Glomerular visceral epithelial cell (primary cell): ENCODE measurements at regions not wholly inside any gene's neighbourhood (a gene's known extent, or its start where the extent isn't known, plus 50 kb on each side); places are given as distances from the start of the nearest gene placed in this dataset.
"Not testable (repeated sequence)": the region's sequence is repeated elsewhere in the genome, so short reads cannot be mapped to it uniquely, and the experiment has no call there.

Experiments
- DNase-seq: peaks from one replicate; pipeline ENCODE4 v3.0.0-alpha.2; 2016; ENCODE audit errors: extremely low spot score

DNA sequence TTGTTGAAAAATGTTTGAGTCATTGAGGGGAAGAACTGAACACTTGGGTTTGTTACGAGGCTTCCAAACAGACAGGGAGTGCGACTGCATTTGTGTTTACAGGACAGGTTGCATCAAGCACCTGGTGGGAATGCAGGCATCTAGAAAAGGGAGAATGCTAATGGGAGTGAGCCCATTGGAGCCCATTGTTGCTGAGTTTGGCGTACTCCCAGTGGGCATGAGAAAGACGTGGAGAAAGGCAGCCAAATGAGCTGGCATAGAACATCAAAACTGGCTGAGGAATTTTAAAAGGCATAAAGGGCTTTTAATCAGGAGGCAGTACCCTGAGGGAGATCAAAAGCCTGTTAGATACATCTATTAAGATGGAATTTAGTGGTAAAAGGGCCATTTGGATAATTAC lies 171.6 kb upstream of the NPSR1 start:
- DNase-seq: no peak

DNA sequence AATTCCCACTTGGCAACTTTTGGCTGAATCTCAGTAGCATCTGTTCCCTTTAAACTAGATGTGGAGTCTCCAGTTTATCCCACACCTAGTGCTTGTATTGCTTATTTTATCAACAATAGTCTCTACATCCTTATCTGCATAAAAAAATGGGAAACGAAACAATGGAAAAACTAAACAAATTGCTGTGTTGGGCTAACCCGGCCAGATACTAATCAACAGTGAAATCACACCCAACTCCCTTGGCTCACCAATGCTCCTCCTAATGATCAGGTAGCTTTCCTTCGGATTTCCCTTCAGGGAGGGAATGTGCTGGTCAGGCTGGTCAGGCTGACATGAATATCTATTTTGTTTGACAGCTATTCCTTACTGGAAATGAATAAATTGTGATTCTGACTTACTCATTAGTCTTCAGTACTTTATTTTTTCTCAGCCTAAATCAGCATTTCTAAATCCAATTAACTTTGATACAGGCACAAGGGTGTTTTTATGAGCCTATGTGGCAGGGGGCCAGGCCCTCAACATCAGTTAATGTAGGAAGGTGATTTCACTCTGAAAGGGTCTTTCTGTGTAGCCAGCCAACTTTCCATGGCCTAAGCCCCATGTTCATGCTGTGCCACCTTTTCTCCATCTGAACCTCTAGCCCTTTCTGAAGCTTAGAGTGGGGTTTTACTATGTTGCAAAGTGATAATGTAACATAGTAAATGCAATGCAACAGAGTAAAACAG lies 170.5 kb upstream of the NPSR1 start:
- no peak for DNase-seq

DNA sequence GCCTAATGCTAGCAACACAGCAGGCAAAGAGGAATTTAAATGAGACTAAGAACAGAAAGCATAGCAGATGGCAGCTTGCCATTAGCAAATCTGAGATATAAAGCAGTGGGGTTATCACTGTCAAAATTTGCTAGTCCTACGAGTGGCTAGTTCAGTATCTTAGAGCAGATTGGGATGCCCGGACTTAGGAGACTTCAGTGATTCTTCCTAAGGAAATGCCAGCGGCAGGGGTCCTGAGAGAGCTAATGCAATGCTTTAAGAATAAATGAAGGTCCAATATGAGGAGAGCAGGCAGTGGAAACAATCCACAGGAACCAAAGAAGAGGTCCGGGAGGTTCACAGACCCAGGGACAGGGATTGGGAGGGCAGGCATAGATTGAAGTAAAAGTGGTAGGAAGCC lies 169.3 kb upstream of the NPSR1 start:
- no peak for DNase-seq

DNA sequence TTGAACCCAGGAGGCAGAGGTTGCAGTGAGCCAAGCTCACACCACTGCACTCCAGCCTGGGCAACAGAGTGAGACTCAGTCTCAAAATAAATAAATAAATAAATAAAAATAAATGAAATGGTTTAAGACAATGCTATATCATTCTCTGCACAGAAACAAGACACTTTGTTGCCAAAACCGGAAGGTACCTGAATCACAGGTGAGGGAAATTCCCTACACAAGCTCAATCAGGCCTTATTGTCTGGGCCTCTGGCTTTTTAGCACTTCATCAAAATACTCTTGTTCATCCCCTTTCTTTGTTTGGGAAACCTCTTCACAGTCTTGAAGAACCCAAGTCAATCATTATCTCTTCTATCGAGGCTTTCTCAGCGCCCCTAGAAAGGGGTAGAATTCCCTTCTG lies 166.1 kb upstream of the NPSR1 start:
- no peak for DNase-seq

DNA sequence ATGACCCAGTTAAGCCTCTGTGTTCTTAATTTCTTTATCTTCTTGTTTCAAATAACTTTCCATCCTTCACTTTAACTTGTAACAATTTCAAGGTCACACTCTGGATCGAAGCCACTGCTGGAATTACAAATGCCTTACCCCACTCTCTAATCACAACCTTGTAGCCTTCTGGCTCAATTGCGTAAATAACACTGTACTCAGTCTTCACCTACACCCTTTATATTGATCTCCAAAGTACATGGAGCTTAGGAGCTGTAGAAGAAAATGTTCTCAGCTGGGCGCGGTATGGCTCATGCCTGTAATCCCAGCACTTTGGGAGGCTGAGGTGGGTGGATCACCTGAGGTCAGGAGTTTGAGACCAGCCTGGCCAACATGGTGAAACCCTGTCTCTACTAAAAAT lies 164.3 kb upstream of the NPSR1 start:
- DNase-seq: no peak

DNA sequence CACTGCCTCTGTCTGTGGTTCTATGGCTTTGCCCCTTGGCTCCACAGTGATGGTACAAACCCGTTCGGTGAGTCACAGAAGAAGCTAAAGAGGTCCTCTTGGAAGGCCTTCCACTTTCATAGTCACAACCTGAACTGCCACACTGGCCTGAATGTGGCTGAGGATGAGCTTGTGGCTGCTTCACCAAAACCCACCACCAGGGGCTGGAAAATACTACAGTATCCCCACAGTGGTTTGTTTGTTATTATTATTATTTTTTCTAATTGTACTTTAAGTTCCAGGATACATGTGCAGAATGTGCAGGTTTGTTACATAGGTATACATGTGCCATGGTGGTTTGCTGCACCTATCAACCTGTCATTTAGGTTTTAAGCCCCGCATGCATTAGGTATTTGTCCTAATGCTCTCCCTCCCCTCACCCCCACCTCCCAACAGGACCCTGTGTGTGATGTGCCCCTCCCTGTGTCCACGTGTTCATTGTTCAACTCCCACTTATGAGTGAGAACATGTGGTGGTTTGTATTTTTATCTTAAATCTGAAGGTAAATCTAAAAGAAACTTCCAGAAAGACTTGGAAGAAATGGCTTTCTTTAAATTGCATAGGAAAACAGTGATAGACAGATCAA lies 160.8 kb upstream of the NPSR1 start:
- no peak for DNase-seq

DNA sequence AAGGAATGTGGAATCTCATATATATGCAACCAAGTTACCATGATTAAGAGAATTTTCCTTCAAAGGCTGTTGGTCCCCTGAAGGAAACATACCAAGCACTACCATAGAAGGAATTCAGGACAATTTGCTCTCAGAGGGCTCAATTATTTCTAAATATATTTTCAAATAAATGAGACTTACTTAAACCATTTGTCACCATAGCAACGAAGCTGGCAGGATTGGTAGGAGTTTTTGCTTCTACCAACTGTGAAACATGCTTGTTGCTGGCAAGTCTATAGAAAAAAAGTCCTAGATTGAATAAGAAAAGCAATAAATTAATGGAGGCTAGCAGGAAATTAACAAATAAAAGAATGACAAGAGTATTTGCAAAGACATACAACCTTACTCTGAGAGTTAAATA lies 156.9 kb upstream of the NPSR1 start:
- DNase-seq: no peak

DNA sequence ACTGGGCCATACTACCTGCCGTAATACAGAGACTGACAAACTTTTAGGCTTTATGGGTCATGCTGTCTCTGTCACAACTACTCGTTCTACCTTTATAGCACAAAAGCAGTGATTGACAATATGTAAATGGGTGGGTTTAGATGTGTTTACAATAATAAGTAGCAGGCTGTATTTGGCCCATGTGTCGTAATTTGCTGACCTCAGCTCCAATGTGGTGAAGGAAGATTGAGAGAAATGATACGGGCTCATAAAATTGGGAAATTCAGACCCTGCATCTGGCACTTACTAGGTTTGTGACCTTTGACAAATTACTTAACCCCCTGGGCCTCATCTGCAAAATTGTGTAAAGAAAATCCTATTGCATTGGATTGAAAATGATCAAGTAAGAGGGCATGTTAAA lies 150.8 kb upstream of the NPSR1 start:
- no peak for DNase-seq

DNA sequence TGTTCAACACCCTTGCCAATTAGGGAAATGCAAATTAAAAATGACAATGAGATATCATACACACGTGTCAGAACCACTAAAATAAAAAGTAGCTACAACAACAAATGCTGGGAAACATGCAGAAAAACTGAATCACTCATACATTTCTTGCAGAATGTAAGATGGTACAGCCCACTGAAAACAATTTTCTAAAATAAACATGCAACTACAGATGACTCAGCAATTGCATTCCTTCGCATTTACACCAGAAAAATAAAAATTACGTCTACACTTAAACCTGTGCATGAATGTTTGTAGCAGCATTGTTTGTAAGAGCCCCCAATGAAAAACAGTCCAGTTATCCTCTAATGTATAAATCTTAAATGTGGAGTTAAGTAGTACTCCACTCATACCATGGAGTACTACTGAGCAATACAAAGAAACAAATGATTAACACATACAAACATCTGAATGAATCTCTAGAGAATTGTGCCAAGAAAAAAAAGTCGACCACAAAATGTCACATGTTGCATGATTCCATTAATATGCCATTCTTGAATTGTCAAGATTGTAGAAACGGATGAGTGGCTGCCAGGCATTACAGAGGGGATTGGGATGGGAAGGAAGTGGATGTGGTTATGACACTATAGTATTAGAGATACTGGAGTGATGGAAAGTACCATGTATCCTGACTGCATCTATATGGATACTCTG lies 134.6 kb upstream of the NPSR1 start:
- DNase-seq: peak; percentile 30

DNA sequence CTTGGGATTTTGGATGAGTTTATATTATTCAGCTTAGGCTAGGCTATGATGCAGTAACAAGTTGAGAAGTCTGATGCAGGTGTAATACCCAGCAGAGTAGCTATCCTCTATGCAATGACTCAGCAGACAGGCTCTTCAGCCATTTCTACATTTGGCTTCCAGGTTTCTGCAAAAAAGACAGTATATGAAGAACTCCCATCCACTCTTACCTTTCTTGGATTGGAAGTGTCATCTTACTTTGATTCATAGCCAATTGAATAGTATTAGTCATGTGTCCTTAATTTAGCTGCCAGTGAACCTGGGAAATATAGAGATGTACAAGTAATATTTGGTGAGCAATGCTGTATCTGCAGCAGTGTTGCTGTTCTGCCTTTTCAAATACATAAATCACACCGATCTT lies 127.8 kb upstream of the NPSR1 start:
- no peak for DNase-seq

DNA sequence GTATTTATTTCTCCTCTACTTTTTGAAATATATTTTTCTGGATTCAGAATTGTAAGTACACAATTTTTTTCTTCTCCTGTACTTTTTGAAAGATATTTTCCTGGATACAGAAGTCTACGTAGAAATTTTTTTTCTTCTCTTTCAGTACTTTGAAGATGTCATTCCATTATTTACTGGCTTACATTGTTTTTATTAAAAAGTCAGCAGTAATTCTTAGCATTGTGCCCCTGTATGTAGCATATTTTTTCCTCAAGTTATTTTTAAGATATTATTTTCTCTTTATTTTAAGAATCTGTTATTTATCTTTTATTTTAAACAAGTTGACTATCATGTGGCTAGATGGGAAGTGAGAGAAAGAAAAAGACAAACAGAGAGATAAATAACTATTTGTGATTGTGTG lies 119.0 kb upstream of the NPSR1 start:
- no peak for DNase-seq

DNA sequence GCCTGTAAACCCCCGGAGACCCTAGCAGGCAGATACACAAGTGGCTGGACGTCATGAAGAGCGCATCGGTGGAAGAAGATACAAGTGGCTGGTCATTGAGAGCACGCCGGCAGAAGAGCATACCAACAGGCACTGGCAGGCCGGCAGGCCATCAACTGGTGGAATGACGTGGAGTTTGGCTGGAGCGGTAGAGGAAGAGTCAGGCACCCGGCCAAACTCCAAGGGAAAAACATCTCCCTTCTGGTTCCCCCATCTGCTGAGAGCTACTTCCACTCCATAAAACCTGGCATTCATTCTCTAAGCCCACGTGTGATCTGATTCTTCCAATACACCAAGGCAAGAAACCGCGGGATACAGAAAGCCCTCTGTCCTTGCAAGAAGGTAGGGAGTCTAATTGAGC lies 113.4 kb upstream of the NPSR1 start:
- no peak for DNase-seq

DNA sequence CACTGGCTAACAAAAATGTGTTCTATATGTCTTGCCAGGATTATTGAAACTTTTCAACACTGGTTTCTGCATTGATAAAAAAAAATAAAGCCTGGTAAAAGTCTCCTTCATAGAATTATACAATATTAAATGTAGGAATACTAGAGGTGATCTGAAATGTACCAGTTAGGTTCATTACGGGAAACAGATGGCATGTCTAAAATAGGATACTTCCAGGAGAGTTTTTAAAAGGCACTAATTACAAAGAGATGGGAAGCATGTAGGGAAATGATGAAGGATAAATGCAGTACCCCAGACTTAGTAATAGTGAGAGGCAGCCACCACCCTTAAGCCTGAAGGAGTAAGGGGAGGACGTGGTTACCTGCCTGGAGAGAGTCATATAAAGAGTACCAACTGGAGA lies 107.0 kb upstream of the NPSR1 start:
- no peak for DNase-seq

DNA sequence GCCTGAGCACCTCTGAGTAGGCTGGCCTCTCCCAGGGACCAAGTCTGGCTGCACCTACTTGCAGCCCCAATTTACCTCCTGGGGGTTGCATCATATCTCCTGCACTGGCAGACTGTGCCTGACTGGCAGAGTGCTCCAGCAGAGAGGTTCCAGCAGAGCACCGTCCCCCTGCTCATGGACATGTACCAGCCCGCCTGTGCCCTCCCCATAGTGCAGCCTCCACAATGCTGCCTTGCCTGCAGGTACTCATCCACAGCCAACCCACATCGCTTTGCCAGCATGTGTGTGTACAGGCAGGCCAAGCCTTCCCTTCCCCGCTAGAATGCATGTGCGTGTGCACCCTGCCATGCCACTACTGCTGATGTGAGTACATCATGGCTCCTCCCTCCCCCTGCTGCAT lies 105.5 kb upstream of the NPSR1 start:
- no peak for DNase-seq

DNA sequence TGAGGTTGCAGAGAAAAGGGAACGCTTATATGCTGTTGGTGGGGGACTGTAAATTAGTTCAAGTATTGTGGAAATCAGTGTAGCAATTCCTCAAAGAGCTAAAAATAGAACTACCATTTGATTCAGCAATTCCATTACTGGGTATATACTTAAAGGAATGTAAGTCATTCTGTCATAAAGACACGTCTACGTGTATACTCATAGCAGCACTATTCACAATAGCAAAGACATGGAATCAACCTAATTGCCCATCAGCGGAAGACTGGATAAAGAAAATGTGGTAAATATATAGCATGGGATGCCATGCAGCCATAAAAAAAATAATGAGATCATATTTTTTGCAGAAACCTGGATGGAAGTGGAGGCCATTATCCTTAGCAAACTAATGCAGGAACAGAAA lies 100.0 kb upstream of the NPSR1 start:
- DNase-seq: no peak

DNA sequence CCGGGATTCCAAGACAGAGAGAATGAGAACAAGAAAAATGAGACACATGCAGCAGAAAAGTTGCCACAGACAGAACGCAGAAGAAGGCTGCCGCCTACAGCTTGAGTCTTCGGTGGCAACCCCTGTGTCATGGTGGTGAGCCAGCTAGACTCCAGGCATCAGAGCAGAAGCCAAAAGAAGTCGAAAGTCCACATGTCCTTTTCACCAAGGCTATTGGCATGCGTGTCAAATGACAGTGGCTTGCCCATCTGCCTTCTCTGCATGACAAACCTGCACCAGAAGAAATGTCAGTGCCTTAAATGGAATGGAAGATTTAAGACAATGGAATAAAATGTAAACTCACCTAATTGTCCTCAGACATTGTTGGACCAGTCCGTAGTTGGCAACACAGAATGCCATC lies 93.9 kb upstream of the NPSR1 start:
- DNase-seq: no peak

DNA sequence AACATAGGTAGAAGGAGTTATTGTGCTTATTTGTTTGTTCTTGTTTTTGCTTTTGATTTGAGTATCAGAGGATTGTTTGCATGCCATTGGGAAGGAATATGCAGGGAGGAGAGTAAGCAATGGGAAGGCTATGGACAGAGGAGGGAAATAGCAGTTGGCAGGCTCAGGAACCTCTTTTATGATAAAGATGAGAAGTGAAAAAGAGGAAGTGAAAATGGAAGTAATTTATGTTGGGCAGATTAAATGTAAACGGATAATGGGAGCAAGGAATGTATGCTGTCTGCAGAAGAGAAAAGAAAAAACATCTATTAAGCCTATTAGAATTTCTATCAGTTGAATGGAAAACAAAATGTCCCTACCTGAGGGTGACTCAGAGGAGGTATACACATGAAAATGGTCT lies 90.1 kb upstream of the NPSR1 start:
- no peak for DNase-seq

DNA sequence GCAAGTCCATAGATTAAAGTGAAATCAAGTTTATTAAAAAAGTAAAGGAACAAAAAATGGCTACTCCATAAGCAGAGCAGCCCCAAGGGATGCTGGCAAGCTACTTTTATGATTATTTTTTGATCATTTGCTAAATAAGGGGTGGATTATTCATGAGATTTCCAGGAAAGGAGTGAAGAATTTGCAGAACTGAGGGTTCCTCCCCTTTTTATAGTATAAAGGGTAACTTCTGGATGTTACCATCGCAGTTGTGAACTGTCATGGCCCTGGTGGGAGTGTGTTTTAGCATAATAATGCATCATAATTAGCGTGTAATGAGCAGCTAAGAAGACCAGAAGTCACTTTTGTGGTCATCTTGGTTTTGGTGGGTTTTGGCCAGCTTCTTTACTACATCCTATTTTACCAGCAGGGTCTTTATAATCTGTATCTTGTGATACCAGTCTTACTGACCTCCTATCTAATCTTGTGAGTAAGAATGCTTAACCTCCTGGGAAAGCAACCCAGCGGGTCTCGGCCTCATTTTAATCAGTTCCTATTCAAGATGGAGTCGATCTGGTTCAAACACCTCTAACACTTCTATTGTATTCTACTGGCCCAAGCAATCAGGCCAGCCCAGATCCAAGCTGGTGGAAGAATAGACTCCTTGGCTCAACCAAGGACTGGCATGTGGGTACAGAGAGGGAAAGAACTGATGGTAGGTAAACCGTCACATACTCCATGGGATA lies 87.9 kb upstream of the NPSR1 start:
- DNase-seq: no peak

DNA sequence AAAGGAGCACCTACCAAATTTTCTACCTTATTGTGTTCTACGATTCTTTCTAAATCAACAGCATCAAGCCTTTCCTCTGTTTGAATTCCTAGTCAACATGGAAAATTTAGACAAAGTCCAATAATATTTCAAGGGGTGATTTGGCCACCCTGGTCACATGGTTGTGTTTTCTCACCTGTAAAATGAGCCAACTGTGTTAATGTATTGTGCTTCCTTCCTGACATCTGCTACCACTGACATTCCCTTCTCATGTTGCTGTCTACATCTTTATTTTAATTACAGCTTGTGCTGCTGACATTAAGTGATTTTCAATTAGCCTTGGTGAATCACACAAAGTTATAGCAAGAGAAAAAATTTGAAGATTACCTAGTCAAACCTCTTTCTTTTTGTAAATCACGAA lies 83.0 kb upstream of the NPSR1 start:
- DNase-seq: no peak

DNA sequence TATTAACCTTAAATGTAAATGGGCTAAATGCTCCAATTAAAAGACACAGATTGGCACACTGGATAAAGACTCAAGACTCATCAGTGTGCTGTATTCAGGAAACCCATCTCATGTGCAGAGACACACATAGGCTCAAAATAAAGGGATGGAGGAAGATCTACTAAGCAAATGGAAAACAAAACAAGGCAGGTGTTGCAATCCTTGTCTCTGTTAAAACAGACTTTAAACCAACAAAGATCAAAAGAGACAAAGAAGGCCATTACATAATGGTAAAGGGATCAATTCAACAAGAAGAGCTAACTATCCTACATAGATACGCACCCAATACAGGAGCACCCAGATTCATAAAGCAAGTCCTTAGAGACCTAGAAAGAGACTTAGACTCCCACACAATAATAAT lies 80.1 kb upstream of the NPSR1 start:
- DNase-seq: not testable (repeated sequence)

DNA sequence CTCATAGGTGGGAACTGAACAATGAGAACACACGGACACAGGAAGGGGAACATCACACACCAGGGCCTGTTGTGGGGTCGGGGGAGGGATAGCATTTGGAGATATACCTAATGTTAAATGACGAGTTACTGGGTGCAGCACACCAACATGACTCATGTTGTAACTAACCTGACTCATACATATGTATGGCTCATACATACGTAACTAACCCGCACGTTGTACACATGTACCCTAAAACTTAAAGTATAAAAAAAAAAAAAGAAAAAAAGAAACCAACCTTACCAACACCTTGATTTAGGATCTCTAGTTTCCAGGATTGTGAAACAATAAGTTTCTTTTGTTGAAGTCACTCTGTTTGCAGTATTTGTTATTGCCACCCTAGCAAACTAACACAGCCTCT lies 76.3 kb upstream of the NPSR1 start:
- DNase-seq: not testable (repeated sequence)

DNA sequence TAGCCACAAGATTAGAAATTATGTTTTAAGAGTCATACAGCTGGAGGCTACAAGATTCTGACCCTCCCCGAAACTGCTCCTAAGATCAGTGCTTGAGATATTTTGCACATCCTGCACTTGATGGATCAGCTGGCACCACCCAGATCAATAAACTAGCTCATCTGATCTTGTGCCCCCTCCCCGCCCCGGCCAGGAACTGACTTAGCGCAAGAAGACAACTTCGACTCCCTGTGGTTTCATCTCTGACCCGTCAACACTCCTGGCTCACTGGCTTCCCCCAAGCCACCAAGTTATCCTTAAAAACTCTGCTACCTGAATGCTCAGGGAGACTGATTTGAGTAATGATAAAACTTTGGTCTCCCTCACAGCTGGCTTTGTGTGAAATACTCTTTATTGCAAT lies 73.5 kb upstream of the NPSR1 start:
- DNase-seq: no peak

DNA sequence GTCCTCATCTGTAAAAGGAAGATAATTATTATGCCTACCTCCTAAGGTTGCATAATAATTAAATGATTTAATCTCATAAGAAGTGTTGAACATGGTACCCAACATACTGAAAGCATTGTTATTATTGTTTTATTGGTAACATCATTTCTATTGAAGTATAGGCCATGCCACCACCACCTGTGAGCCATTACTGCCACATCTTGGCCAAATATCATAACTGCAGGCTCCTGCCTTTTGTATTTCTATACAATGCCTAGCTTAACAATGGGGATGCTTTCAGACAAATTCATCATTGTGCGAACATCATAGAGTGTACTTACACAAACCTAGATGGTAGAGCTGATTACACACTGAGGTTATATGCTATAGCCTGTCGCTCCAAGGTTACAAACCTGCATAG lies 61.1 kb upstream of the NPSR1 start:
- DNase-seq: no peak
